ENCODE measurements at regions not wholly inside any gene's neighbourhood (a gene's known extent, or its start where the extent isn't known, plus 50 kb on each side); places are given as distances from the start of the nearest gene placed in this dataset.
"Not testable (repeated sequence)": the region's sequence is repeated elsewhere in the genome, so short reads cannot be mapped to it uniquely, and the experiment has no call there.

DNA sequence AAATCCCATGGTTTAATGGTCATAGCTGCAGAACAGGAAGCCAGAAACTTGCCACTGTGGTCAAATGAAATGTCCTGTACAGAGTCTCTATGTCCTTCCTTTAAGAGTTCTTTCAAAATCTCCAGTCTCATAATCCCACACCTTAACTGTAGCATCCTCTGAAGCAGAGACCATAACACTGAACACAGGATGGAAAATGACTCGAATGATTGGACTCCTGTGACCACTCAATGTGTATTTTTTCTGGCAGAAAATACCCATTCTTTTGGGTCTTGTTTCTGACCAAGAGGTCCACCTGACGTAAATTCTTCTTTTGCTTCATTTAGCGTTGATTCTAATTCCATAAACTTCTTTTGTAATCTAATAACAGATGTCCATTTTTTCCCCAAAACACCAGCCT, 181.4 kb upstream of the PLGLB2 start:
- TF ChIP-seq, protein P1, sequence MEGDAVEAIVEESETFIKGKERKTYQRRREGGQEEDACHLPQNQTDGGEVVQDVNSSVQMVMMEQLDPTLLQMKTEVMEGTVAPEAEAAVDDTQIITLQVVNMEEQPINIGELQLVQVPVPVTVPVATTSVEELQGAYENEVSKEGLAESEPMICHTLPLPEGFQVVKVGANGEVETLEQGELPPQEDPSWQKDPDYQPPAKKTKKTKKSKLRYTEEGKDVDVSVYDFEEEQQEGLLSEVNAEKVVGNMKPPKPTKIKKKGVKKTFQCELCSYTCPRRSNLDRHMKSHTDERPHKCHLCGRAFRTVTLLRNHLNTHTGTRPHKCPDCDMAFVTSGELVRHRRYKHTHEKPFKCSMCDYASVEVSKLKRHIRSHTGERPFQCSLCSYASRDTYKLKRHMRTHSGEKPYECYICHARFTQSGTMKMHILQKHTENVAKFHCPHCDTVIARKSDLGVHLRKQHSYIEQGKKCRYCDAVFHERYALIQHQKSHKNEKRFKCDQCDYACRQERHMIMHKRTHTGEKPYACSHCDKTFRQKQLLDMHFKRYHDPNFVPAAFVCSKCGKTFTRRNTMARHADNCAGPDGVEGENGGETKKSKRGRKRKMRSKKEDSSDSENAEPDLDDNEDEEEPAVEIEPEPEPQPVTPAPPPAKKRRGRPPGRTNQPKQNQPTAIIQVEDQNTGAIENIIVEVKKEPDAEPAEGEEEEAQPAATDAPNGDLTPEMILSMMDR (IDR thresholded peaks at IDR 0.05; ENCODE audit: low read length) = not testable (repeated sequence)
- not testable (repeated sequence) for TF ChIP-seq EZH2 (optimal IDR thresholded peaks at IDR 0.05; ENCODE audit: low read depth, low read length)

Measured in MM.1S (cell line).